HG03196 (cell line): ENCODE measurements at regions not wholly inside any gene's neighbourhood (a gene's known extent, or its start where the extent isn't known, plus 50 kb on each side); places are given as distances from the start of the nearest gene placed in this dataset.

ENCODE experiments used
- ATAC-seq: cut with Tn5 transposase; IDR thresholded peaks from one replicate; pipeline ENCODE4 v1.9.1; 2021; ENCODE audit not compliant: unreplicated experiment

DNA sequence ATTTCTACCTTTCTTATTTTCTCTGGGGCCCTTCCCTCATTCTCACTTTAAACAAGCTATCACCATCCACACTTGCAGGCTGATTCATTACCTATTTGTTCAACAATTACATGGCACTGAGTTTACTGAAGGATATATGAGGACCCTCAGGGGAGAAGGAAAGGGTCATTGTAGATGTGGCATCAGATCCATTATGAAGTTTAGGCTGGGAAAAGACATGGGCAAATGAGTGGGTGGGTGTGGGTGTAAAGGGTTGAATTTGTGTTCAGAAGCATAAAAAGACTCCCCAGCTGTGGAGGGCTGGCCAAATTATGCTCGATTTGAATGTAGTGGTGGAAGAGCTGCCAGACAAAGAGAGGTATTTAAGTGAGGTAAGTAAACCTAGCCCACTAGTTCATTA lies 55.9 kb upstream of the MTAP start:
- no peak for ATAC-seq

DNA sequence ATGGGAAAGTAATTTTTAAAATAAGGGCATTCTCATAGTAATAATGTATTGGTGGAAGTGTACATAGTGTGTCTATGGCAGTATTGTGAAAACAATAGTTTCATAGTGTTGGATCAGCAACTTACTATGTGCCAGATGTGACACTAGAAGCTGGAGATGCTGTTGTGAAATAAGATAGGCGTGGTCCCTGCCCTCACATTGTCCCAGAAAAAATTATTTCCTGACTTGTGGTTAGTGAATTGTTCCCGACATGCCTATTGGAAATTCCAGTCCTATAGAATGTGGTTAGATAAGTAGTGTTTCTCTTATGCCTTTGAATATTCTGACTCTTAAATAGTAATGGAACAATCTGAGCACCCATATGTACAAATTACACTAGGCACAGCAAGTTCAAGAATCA lies 55.3 kb upstream of the MTAP start:
- no peak for ATAC-seq

DNA sequence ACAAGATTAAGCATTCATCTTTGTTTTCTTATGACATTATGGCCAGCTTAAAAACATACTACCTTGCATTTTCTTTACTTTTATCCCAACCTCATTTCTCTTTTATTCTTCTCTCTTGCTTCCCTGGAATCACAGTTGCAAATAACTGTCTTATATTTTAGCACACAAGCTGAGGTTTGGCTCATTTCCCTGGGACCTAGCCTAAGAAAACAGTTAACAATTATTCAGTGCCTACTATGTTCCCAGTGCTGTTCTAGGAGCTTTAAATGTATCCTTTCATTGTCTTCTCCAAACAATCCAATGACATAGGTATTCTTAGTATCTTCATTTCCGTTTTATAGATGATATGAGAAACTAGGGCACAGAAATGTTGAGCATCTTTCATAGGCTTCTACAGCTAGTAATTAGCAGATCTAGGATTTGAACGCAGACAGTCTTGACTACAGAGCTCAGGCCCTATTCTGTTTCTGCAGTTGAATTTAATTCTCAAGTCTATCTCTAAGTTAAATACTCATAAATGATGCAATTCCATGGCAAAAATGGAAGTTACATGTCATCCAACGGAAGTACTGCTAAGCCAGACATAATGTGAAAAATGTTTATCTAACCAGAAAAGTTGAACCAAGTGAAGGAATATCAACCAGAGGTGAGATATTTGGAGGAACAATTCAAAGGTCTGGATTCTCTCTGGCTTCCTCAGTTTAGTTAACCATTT lies 52.3 kb upstream of the MTAP start:
- no peak for ATAC-seq

DNA sequence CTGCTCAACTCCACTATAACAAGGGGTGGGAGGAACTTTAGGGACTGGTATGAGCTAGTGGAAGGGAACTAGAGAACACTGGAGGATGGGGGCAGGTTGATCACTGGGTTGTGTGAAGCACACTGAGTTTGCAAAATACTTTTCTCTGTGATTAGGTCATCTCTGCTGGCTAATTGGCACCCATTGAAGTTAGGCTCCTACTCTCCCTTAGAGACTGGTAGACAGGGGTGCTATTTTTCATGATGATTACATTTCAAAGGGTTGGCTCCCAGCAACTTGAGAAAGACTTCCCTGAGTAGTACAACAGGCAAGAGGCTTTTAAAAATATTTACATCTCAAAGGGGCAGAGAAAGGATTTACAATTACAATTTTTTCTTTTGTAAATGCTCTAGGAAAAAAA lies 50.4 kb upstream of the MTAP start:
- no peak for ATAC-seq
